ENCODE measurements at regions not wholly inside any gene's neighbourhood (a gene's known extent, or its start where the extent isn't known, plus 50 kb on each side); places are given as distances from the start of the nearest gene placed in this dataset.

- H3K27ac ChIP-seq (ENCODE audit: low read depth in 2 of 2, low read length in 2 of 2): no peak overlapping the region
- H3K9me3 ChIP-seq (ENCODE audit: control insufficient read depth in 2 of 2, low read length in 2 of 2): no peaks in the 10 kb centered on the region
- H3K27me3 ChIP-seq (ENCODE audit: control insufficient read depth in 2 of 2, insufficient read depth in 2 of 2, low read length in 2 of 2): no peaks in the 10 kb centered on the region
- H3K4me3 ChIP-seq (ENCODE audit: low read length in 2 of 2): no peak overlapping the region
- no peaks in the 10 kb centered on the region for H3K36me3 ChIP-seq (ENCODE audit: control insufficient read depth in 2 of 2, insufficient read depth in 2 of 2, low read length in 2 of 2)
- no peak overlapping the region for H3K9ac ChIP-seq (ENCODE audit: low read depth in 1 of 2, low read length in 2 of 2)
- H3K4me1 ChIP-seq (ENCODE audit: control insufficient read depth in 2 of 2, insufficient read depth in 2 of 2, low read length in 2 of 2): no peaks in the 10 kb centered on the region
Observed at GRCh38 chr5:92916036-92916435, 665.0 kb downstream of the NR2F1-AS1 start.

- H3K9me3 ChIP-seq (ENCODE audit: control insufficient read depth in 2 of 2, low read length in 2 of 2): no peaks in the 10 kb centered on the region
- no peaks in the 10 kb centered on the region for H3K27me3 ChIP-seq (ENCODE audit: control insufficient read depth in 2 of 2, insufficient read depth in 2 of 2, low read length in 2 of 2)
- no peaks in the 10 kb centered on the region for H3K4me1 ChIP-seq (ENCODE audit: control insufficient read depth in 2 of 2, insufficient read depth in 2 of 2, low read length in 2 of 2)
- H3K27ac ChIP-seq (ENCODE audit: low read depth in 2 of 2, low read length in 2 of 2): no peak overlapping the region
- no peak overlapping the region for H3K9ac ChIP-seq (ENCODE audit: low read depth in 1 of 2, low read length in 2 of 2)
- no peaks in the 10 kb centered on the region for H3K36me3 ChIP-seq (ENCODE audit: control insufficient read depth in 2 of 2, insufficient read depth in 2 of 2, low read length in 2 of 2)
- H3K4me3 ChIP-seq (ENCODE audit: low read length in 2 of 2): no peak overlapping the region
Observed at GRCh38 chr5:92912283-92912682, 668.7 kb downstream of the NR2F1-AS1 start.

GRCh38 chr5:92911851-92912250, 669.2 kb downstream of the NR2F1-AS1 start:
- H3K4me1 ChIP-seq (ENCODE audit: control insufficient read depth in 2 of 2, insufficient read depth in 2 of 2, low read length in 2 of 2): no peaks in the 10 kb centered on the region
- H3K9me3 ChIP-seq (ENCODE audit: control insufficient read depth in 2 of 2, low read length in 2 of 2): no peaks in the 10 kb centered on the region
- no peaks in the 10 kb centered on the region for H3K27me3 ChIP-seq (ENCODE audit: control insufficient read depth in 2 of 2, insufficient read depth in 2 of 2, low read length in 2 of 2)
- H3K27ac ChIP-seq (ENCODE audit: low read depth in 2 of 2, low read length in 2 of 2): no peak overlapping the region
- H3K4me3 ChIP-seq (ENCODE audit: low read length in 2 of 2): no peak overlapping the region
- no peak overlapping the region for H3K9ac ChIP-seq (ENCODE audit: low read depth in 1 of 2, low read length in 2 of 2)
- H3K36me3 ChIP-seq (ENCODE audit: control insufficient read depth in 2 of 2, insufficient read depth in 2 of 2, low read length in 2 of 2): no peaks in the 10 kb centered on the region

GRCh38 chr5:92911293-92911692, 669.7 kb downstream of the NR2F1-AS1 start:
- H3K9ac ChIP-seq (ENCODE audit: low read depth in 1 of 2, low read length in 2 of 2): no peak overlapping the region
- no peaks in the 10 kb centered on the region for H3K36me3 ChIP-seq (ENCODE audit: control insufficient read depth in 2 of 2, insufficient read depth in 2 of 2, low read length in 2 of 2)
- no peaks in the 10 kb centered on the region for H3K4me1 ChIP-seq (ENCODE audit: control insufficient read depth in 2 of 2, insufficient read depth in 2 of 2, low read length in 2 of 2)
- H3K27me3 ChIP-seq (ENCODE audit: control insufficient read depth in 2 of 2, insufficient read depth in 2 of 2, low read length in 2 of 2): no peaks in the 10 kb centered on the region
- no peaks in the 10 kb centered on the region for H3K9me3 ChIP-seq (ENCODE audit: control insufficient read depth in 2 of 2, low read length in 2 of 2)
- H3K4me3 ChIP-seq (ENCODE audit: low read length in 2 of 2): no peak overlapping the region
- H3K27ac ChIP-seq (ENCODE audit: low read depth in 2 of 2, low read length in 2 of 2): no peak overlapping the region

GRCh38 chr5:92909602-92909962, 671.4 kb downstream of the NR2F1-AS1 start:
- no peaks in the 10 kb centered on the region for H3K4me1 ChIP-seq (ENCODE audit: control insufficient read depth in 2 of 2, insufficient read depth in 2 of 2, low read length in 2 of 2)
- no peak overlapping the region for H3K9ac ChIP-seq (ENCODE audit: low read depth in 1 of 2, low read length in 2 of 2)
- H3K4me3 ChIP-seq (ENCODE audit: low read length in 2 of 2): no peak overlapping the region
- H3K27ac ChIP-seq (ENCODE audit: low read depth in 2 of 2, low read length in 2 of 2): no peak overlapping the region
- no peaks in the 10 kb centered on the region for H3K27me3 ChIP-seq (ENCODE audit: control insufficient read depth in 2 of 2, insufficient read depth in 2 of 2, low read length in 2 of 2)
- H3K9me3 ChIP-seq (ENCODE audit: control insufficient read depth in 2 of 2, low read length in 2 of 2): no peaks in the 10 kb centered on the region
- H3K36me3 ChIP-seq (ENCODE audit: control insufficient read depth in 2 of 2, insufficient read depth in 2 of 2, low read length in 2 of 2): no peaks in the 10 kb centered on the region

- no peak overlapping the region for H3K4me3 ChIP-seq (ENCODE audit: low read length in 2 of 2)
- H3K9ac ChIP-seq (ENCODE audit: low read depth in 1 of 2, low read length in 2 of 2): no peak overlapping the region
- H3K9me3 ChIP-seq (ENCODE audit: control insufficient read depth in 2 of 2, low read length in 2 of 2): no peaks in the 10 kb centered on the region
- H3K27ac ChIP-seq (ENCODE audit: low read depth in 2 of 2, low read length in 2 of 2): no peak overlapping the region
- H3K27me3 ChIP-seq (ENCODE audit: control insufficient read depth in 2 of 2, insufficient read depth in 2 of 2, low read length in 2 of 2): no peaks in the 10 kb centered on the region
- H3K36me3 ChIP-seq (ENCODE audit: control insufficient read depth in 2 of 2, insufficient read depth in 2 of 2, low read length in 2 of 2): no peaks in the 10 kb centered on the region
- H3K4me1 ChIP-seq (ENCODE audit: control insufficient read depth in 2 of 2, insufficient read depth in 2 of 2, low read length in 2 of 2): no peaks in the 10 kb centered on the region
Observed at GRCh38 chr5:92908952-92909601, 671.9 kb downstream of the NR2F1-AS1 start.

- Histone ChIP-seq H3K36me3 (ENCODE audit: control insufficient read depth in 2 of 2, insufficient read depth in 2 of 2, low read length in 2 of 2) (no peaks in the 10 kb centered on the region), H3K4me1 (ENCODE audit: control insufficient read depth in 2 of 2, insufficient read depth in 2 of 2, low read length in 2 of 2) (no peaks in the 10 kb centered on the region), H3K27me3 (ENCODE audit: control insufficient read depth in 2 of 2, insufficient read depth in 2 of 2, low read length in 2 of 2) (no peaks in the 10 kb centered on the region), H3K27ac (ENCODE audit: low read depth in 2 of 2, low read length in 2 of 2) (no peak overlapping the region), H3K4me3 (ENCODE audit: low read length in 2 of 2) (no peak overlapping the region), H3K9me3 (ENCODE audit: control insufficient read depth in 2 of 2, low read length in 2 of 2) (no peaks in the 10 kb centered on the region), H3K9ac (ENCODE audit: low read depth in 1 of 2, low read length in 2 of 2) (no peak overlapping the region)
Observed at GRCh38 chr5:92907938-92908606, 672.9 kb downstream of the NR2F1-AS1 start.

GRCh38 chr5:92906798-92907376, 674.1 kb downstream of the NR2F1-AS1 start:
- Histone ChIP-seq H3K27me3 (ENCODE audit: control insufficient read depth in 2 of 2, insufficient read depth in 2 of 2, low read length in 2 of 2) (no peaks in the 10 kb centered on the region), H3K36me3 (ENCODE audit: control insufficient read depth in 2 of 2, insufficient read depth in 2 of 2, low read length in 2 of 2) (no peaks in the 10 kb centered on the region), H3K4me3 (ENCODE audit: low read length in 2 of 2) (no peak overlapping the region), H3K27ac (ENCODE audit: low read depth in 2 of 2, low read length in 2 of 2) (no peak overlapping the region), H3K4me1 (ENCODE audit: control insufficient read depth in 2 of 2, insufficient read depth in 2 of 2, low read length in 2 of 2) (no peaks in the 10 kb centered on the region), H3K9ac (ENCODE audit: low read depth in 1 of 2, low read length in 2 of 2) (no peak overlapping the region), H3K9me3 (ENCODE audit: control insufficient read depth in 2 of 2, low read length in 2 of 2) (no peaks in the 10 kb centered on the region)

- no peaks in the 10 kb centered on the region for H3K27me3 ChIP-seq (ENCODE audit: control insufficient read depth in 2 of 2, insufficient read depth in 2 of 2, low read length in 2 of 2)
- H3K9me3 ChIP-seq (ENCODE audit: control insufficient read depth in 2 of 2, low read length in 2 of 2): no peaks in the 10 kb centered on the region
- H3K4me3 ChIP-seq (ENCODE audit: low read length in 2 of 2): no peak overlapping the region
- no peaks in the 10 kb centered on the region for H3K4me1 ChIP-seq (ENCODE audit: control insufficient read depth in 2 of 2, insufficient read depth in 2 of 2, low read length in 2 of 2)
- H3K9ac ChIP-seq (ENCODE audit: low read depth in 1 of 2, low read length in 2 of 2): no peak overlapping the region
- H3K27ac ChIP-seq (ENCODE audit: low read depth in 2 of 2, low read length in 2 of 2): no peak overlapping the region
- no peaks in the 10 kb centered on the region for H3K36me3 ChIP-seq (ENCODE audit: control insufficient read depth in 2 of 2, insufficient read depth in 2 of 2, low read length in 2 of 2)
Observed at GRCh38 chr5:92904021-92904420, 677.0 kb downstream of the NR2F1-AS1 start.

- no peak overlapping the region for H3K27ac ChIP-seq (ENCODE audit: low read depth in 2 of 2, low read length in 2 of 2)
- no peaks in the 10 kb centered on the region for H3K27me3 ChIP-seq (ENCODE audit: control insufficient read depth in 2 of 2, insufficient read depth in 2 of 2, low read length in 2 of 2)
- H3K9ac ChIP-seq (ENCODE audit: low read depth in 1 of 2, low read length in 2 of 2): no peak overlapping the region
- no peak overlapping the region for H3K4me3 ChIP-seq (ENCODE audit: low read length in 2 of 2)
- H3K9me3 ChIP-seq (ENCODE audit: control insufficient read depth in 2 of 2, low read length in 2 of 2): no peaks in the 10 kb centered on the region
- no peaks in the 10 kb centered on the region for H3K36me3 ChIP-seq (ENCODE audit: control insufficient read depth in 2 of 2, insufficient read depth in 2 of 2, low read length in 2 of 2)
- H3K4me1 ChIP-seq (ENCODE audit: control insufficient read depth in 2 of 2, insufficient read depth in 2 of 2, low read length in 2 of 2): no peaks in the 10 kb centered on the region
Observed at GRCh38 chr5:92899611-92900010, 681.4 kb downstream of the NR2F1-AS1 start.

All from mucosa of rectum (tissue), 2 donors.